Endothelial cell of umbilical vein (primary cell): ENCODE measurements at regions not wholly inside any gene's neighbourhood (a gene's known extent, or its start where the extent isn't known, plus 50 kb on each side); places are given as distances from the start of the nearest gene placed in this dataset.

Source experiments
- BruUV-seq: library from RNA; stranded (reverse); fragments of 400-500 nt; replicated peaks from 2 replicates; lab custom pipeline; 2021; lab: Mats Ljungman, UMichigan
- CTCF ChIA-PET: fragments of 300-600, 350-600 bp; sonication (Branson Sonifier 250); formaldehyde crosslinking; loops from one replicate; lab custom pipeline; 2021; ENCODE audit warnings: antibody characterized with exemption, inconsistent platforms; lab: Charles Lee
- POLR2A ChIA-PET: fragments of 300-600, 350-600 bp; sonication (Branson Sonifier 250); formaldehyde crosslinking; loops from one replicate; lab custom pipeline; 2021; ENCODE audit warnings: antibody characterized with exemption, inconsistent platforms; lab: Charles Lee
- DNase-seq: peaks from one replicate; pipeline ENCODE4 v3.0.0-alpha.2; 2011; ENCODE audit warnings: low read depth, low spot score
- FAIRE-seq: peaks from 2 replicates; lab custom pipeline; 2011; peaks lifted over from hg19 to GRCh38; lab: Jason Lieb, UNC
- H2AFZ ChIP-seq: 2 replicates; pipeline ENCODE4 v1.6.0; 2012; ENCODE audit warnings: low read depth, low read length, control low read depth, inconsistent platforms
- H3K27ac ChIP-seq: 2 replicates; pipeline ENCODE4 v1.5.1; 2011; ENCODE audit warnings: low read depth, mild to moderate bottlenecking, control low read depth, low read length, moderate library complexity; ENCODE audit not compliant: insufficient read depth
- H3K27me3 ChIP-seq, 2 experiments: 2 replicates each; pipeline versions ENCODE4 v1.6.0 to v1.6.1; 2011; ENCODE audit warnings: low read length in 2 of 2, mixed read lengths in 1 of 2; ENCODE audit not compliant: control insufficient read depth in 2 of 2, insufficient read depth in 2 of 2
- H3K36me3 ChIP-seq, 2 experiments: 2 replicates in 1 of 2; 3 replicates in 1 of 2; pipeline ENCODE4 v1.5.1; 2011; ENCODE audit warnings: low read length in 2 of 2, mild to moderate bottlenecking in 1 of 2, moderate library complexity in 1 of 2; ENCODE audit not compliant: control insufficient read depth in 2 of 2, insufficient read depth in 2 of 2; ENCODE audit errors: extremely low read depth in 1 of 2
- H3K4me1 ChIP-seq: 3 replicates; pipeline ENCODE4 v1.5.1; 2011; ENCODE audit warnings: mild to moderate bottlenecking, low read length; ENCODE audit not compliant: control insufficient read depth, insufficient read depth; ENCODE audit errors: extremely low read depth
- H3K4me2 ChIP-seq: 2 replicates; pipeline ENCODE4 v1.6.1; 2011; ENCODE audit warnings: low read length, control low read depth, mixed read lengths; ENCODE audit not compliant: insufficient read depth
- H3K4me3 ChIP-seq, 3 experiments: fragments of 200-600 bp in 1 of 3; sonication (generic), shearing (Covaris generic) in 1 of 3; replicated peaks in 1 of 3; 2 replicates each; pipeline ENCODE4 v1.5.1; 2011 to 2016; ENCODE audit warnings: control low read depth in 3 of 3, low read length in 3 of 3, mild to moderate bottlenecking in 2 of 3, inconsistent platforms in 1 of 3, low read depth in 1 of 3, moderate library complexity in 1 of 3; ENCODE audit not compliant: insufficient read depth in 1 of 3
- H3K79me2 ChIP-seq: 2 replicates; pipeline ENCODE4 v1.6.0; 2012; ENCODE audit warnings: low read length, inconsistent platforms; ENCODE audit not compliant: control insufficient read depth, insufficient read depth
- H3K9ac ChIP-seq: replicated peaks from 2 replicates; pipeline ENCODE3; 2011; ENCODE audit warnings: low read length, control low read depth; ENCODE audit not compliant: insufficient read depth; ENCODE audit errors: extremely low read depth
- H3K9me1 ChIP-seq: replicated peaks from 3 replicates; pipeline ENCODE4 v1.6.0; 2011; ENCODE audit warnings: mild to moderate bottlenecking, low read length; ENCODE audit not compliant: control insufficient read depth, insufficient read depth; ENCODE audit errors: extremely low read depth
- H3K9me3 ChIP-seq: replicated peaks from 2 replicates; pipeline ENCODE4 v1.5.1; 2012; ENCODE audit warnings: low read length, inconsistent platforms; ENCODE audit not compliant: control insufficient read depth, insufficient read depth
- H4K20me1 ChIP-seq: replicated peaks from 2 replicates; pipeline ENCODE3; 2011; ENCODE audit warnings: mild to moderate bottlenecking, low read length; ENCODE audit not compliant: control insufficient read depth, insufficient read depth; ENCODE audit errors: extremely low read depth
- CTCF ChIP-seq, 2 donors: IDR thresholded peaks; 1 replicate in 1 of 2; 2 replicates in 1 of 2; pipeline ENCODE4 v1.5.1; 2011; ENCODE audit warnings: low read length in 2 of 2, mild to moderate bottlenecking in 2 of 2, moderate library complexity in 2 of 2, control low read depth in 1 of 2, inconsistent platforms in 1 of 2, low read depth in 1 of 2; ENCODE audit not compliant: insufficient read depth in 1 of 2; ENCODE audit errors: extremely low read depth in 1 of 2
- EZH2 ChIP-seq: IDR thresholded peaks from 2 replicates; pipeline ENCODE4 v1.6.1; 2012; ENCODE audit warnings: borderline replicate concordance, low read depth, mild to moderate bottlenecking, moderate library complexity, low read length, inconsistent platforms; ENCODE audit not compliant: severe bottlenecking
- FOS ChIP-seq: IDR thresholded peaks from 2 replicates; pipeline ENCODE4 v1.6.1; 2011; ENCODE audit warnings: mild to moderate bottlenecking, low read length, moderate library complexity, borderline replicate concordance; ENCODE audit not compliant: insufficient read depth
- GATA2 ChIP-seq: IDR thresholded peaks from 2 replicates; pipeline ENCODE4 v1.7.0; 2011; ENCODE audit warnings: low read depth, mild to moderate bottlenecking, moderate library complexity, mixed read lengths, low read length; ENCODE audit not compliant: insufficient read length, insufficient read depth
- JUN ChIP-seq: IDR thresholded peaks from 2 replicates; pipeline ENCODE4 v1.6.1; 2011; ENCODE audit warnings: borderline replicate concordance, low read depth; ENCODE audit not compliant: insufficient read length, insufficient read depth
- MAX ChIP-seq: IDR thresholded peaks from 2 replicates; pipeline ENCODE4 v1.6.1; 2011; ENCODE audit not compliant: insufficient read depth, insufficient read length
- MYC ChIP-seq: IDR thresholded peaks from one replicate; pipeline ENCODE4 v1.6.1; 2011; ENCODE audit warnings: mild to moderate bottlenecking, low read depth, low read length
- POLR2A ChIP-seq: IDR thresholded peaks from 2 replicates; pipeline ENCODE4 v1.6.1; 2012; ENCODE audit warnings: low read depth, mild to moderate bottlenecking, control low read depth, low read length
- POLR2AphosphoS5 ChIP-seq: IDR thresholded peaks from 2 replicates; pipeline ENCODE4 v1.6.1; 2012; ENCODE audit warnings: low read depth, mild to moderate bottlenecking, control low read depth, low read length, moderate library complexity; ENCODE audit not compliant: insufficient read depth
- dilution Hi-C: fragments of 300-500 bp; cut with MboI; formaldehyde crosslinking; loops from one replicate; pipeline ENCODE4 v1.15.0; 2019; ENCODE audit warnings: low sequenced_read_pairs; ENCODE audit not compliant: extremely low pct_ligation_motif_present
- intact Hi-C: fragments of 100-400 bp; cut with micrococcal nuclease; formaldehyde crosslinking; loops from one replicate; pipeline ENCODE4 v1.10.0; 2022

GRCh38 chr4:123545667-123546572 is 149.3 kb downstream of the SPRY1 start:
- Histone ChIP-seq H3K9me3 (no peaks in the 10 kb centered on the region), H4K20me1 (no peaks in the 10 kb centered on the region), H3K9ac (no peak overlapping the region), H2AFZ (no peak overlapping the region), H3K36me3 (no peaks in the 10 kb centered on the region), H3K79me2 (no peaks in the 10 kb centered on the region), H3K4me2 (no peak overlapping the region), H3K27ac (no peak overlapping the region), H3K9me1 (no peaks in the 10 kb centered on the region), H3K4me3 (no peak overlapping the region), H3K4me1 (no peaks in the 10 kb centered on the region), H3K27me3 (peaks cover 38 to 44% of the 10 kb centered on the region in 2 experiments)
- ChIA-PET POLR2A (no interaction called here), CTCF (no interaction called here)
- FAIRE-seq (no peak), DNase-seq (no peak)
- TF ChIP-seq CTCF (IDR thresholded peaks at IDR 0.05; ENCODE audit: extremely low read depth in 1 of 2, insufficient read depth in 1 of 2, low read depth in 1 of 2, low read length in 2 of 2) = no peak
- no peak for TF ChIP-seq EZH2
- TF ChIP-seq JUN = no peak
- TF ChIP-seq POLR2AphosphoS5 = no peak
- no peak for TF ChIP-seq POLR2A
- TF ChIP-seq FOS = no peak
- no peak for TF ChIP-seq MYC
- TF ChIP-seq MAX = no peak
- no peak for TF ChIP-seq GATA2
- intact Hi-C loops (no loop called here), dilution Hi-C loops (no loop called here)
- no TSS peak for BruUV-seq
